ENCODE measurements at regions not wholly inside any gene's neighbourhood (a gene's known extent, or its start where the extent isn't known, plus 50 kb on each side); places are given as distances from the start of the nearest gene placed in this dataset.
"Not testable (repeated sequence)": the region's sequence is repeated elsewhere in the genome, so short reads cannot be mapped to it uniquely, and the experiment has no call there.

- no peak for DNase-seq
These were observed 138.7 kb downstream of the YTHDC2 start for GRCh38 chr5:113652161-113652560.

GRCh38 chr5:113654828-113655227 is 141.3 kb downstream of the YTHDC2 start:
- no peak for DNase-seq

GRCh38 chr5:113660206-113660605 is 146.7 kb downstream of the YTHDC2 start:
- no peak for DNase-seq

GRCh38 chr5:113660706-113661250 is 147.3 kb downstream of the YTHDC2 start:
- DNase-seq, result no peak

GRCh38 chr5:113663879-113664541 is 150.5 kb downstream of the YTHDC2 start:
- DNase-seq, result peak; percentile 60

GRCh38 chr5:113673041-113673440 is 159.5 kb downstream of the YTHDC2 start:
- no peak for DNase-seq

- DNase-seq, result no peak
These were observed 161.7 kb downstream of the YTHDC2 start for GRCh38 chr5:113675166-113675565.

- no peak for DNase-seq
These were observed 164.7 kb downstream of the YTHDC2 start for GRCh38 chr5:113678202-113678601.

- DNase-seq, result peak; percentile 62
These were observed 165.6 kb downstream of the YTHDC2 start for GRCh38 chr5:113678924-113679575.

- DNase-seq, result no peak
These were observed 167.0 kb downstream of the YTHDC2 start for GRCh38 chr5:113680534-113680933.

GRCh38 chr5:113682497-113683136 is 169.1 kb downstream of the YTHDC2 start:
- no peak for DNase-seq

GRCh38 chr5:113683211-113683610 is 169.7 kb downstream of the YTHDC2 start:
- no peak for DNase-seq

GRCh38 chr5:113686599-113686998 is 173.1 kb downstream of the YTHDC2 start:
- DNase-seq, result no peak

GRCh38 chr5:113689647-113690046 is 176.2 kb downstream of the YTHDC2 start:
- no peak for DNase-seq

- no peak for DNase-seq
These were observed 179.0 kb downstream of the YTHDC2 start for GRCh38 chr5:113692466-113692865.

GRCh38 chr5:113692891-113693457 is 179.5 kb downstream of the YTHDC2 start:
- no peak for DNase-seq

GRCh38 chr5:113693701-113694100 is 180.2 kb downstream of the YTHDC2 start:
- no peak for DNase-seq

GRCh38 chr5:113694576-113694975 is 181.1 kb downstream of the YTHDC2 start:
- no peak for DNase-seq

- DNase-seq, result no peak
These were observed 189.8 kb downstream of the YTHDC2 start for GRCh38 chr5:113703266-113703665.

GRCh38 chr5:113705657-113706056 is 192.2 kb downstream of the YTHDC2 start:
- DNase-seq, result no peak

- no peak for DNase-seq
These were observed 199.6 kb downstream of the YTHDC2 start for GRCh38 chr5:113713051-113713450.

- not testable (repeated sequence) for DNase-seq
These were observed 202.4 kb downstream of the YTHDC2 start for GRCh38 chr5:113715921-113716320.

GRCh38 chr5:113719549-113719948 is 206.1 kb downstream of the YTHDC2 start:
- DNase-seq, result no peak

GRCh38 chr5:113721171-113721570 is 207.7 kb downstream of the YTHDC2 start:
- DNase-seq, result no peak

Data from suppressor macrophage treated with lipopolysaccharide for 4 hours (primary cell).